K562 (cell line): ENCODE measurements at regions not wholly inside any gene's neighbourhood (a gene's known extent, or its start where the extent isn't known, plus 50 kb on each side); places are given as distances from the start of the nearest gene placed in this dataset.

ENCODE experiments used
- MTA2 ChIP-seq: fragments of 450-650 bp; IDR thresholded peaks from 2 replicates; pipeline ENCODE4 v1.6.1; 2016; ENCODE audit warnings: low read depth
- ZNF212 ChIP-seq: fragments of 450-650 bp; formaldehyde crosslinking; IDR thresholded peaks from 2 replicates; pipeline ENCODE4 v1.4.0; 2020; ENCODE audit warnings: mild to moderate bottlenecking
- ZZZ3 ChIP-seq: fragments of 450-650 bp; IDR thresholded peaks from 2 replicates; pipeline ENCODE4 v1.6.1; 2016; ENCODE audit warnings: antibody characterized with exemption, mild to moderate bottlenecking, moderate library complexity
- TF ChIP-seq, protein P1 (sequence below): sonication (generic); formaldehyde crosslinking; IDR thresholded peaks from 2 replicates; pipeline ENCODE4 v1.8.1; 2023; ENCODE audit warnings: mild to moderate bottlenecking, missing genetic modification reagents

DNA sequence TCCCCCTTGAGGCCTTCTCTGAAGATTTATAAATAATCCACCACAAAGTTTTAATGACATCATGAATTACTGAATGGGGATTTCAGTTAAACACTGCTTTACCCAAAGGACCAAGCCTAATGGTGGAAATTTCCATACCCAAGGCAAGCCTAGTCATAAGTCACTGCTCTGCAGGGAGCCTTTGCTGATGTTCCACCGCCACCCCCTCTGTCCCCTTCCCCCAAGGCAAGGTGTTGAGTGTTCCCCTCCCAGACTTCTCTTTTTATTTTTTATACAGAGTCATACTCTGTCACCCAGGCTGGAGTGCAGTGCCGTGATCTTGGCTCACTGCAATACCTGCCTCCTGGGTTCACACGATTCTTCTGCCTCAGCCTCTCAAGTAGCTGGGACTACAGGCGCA, 76.4 kb upstream of the FUNDC1 start:
- TF ChIP-seq MTA2: no peak
- no peak for TF ChIP-seq ZNF212 (CRISPR knock-in tag)
- TF ChIP-seq, protein P1, sequence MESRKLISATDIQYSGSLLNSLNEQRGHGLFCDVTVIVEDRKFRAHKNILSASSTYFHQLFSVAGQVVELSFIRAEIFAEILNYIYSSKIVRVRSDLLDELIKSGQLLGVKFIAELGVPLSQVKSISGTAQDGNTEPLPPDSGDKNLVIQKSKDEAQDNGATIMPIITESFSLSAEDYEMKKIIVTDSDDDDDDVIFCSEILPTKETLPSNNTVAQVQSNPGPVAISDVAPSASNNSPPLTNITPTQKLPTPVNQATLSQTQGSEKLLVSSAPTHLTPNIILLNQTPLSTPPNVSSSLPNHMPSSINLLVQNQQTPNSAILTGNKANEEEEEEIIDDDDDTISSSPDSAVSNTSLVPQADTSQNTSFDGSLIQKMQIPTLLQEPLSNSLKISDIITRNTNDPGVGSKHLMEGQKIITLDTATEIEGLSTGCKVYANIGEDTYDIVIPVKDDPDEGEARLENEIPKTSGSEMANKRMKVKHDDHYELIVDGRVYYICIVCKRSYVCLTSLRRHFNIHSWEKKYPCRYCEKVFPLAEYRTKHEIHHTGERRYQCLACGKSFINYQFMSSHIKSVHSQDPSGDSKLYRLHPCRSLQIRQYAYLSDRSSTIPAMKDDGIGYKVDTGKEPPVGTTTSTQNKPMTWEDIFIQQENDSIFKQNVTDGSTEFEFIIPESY (CRISPR knock-in tag): no peak
- no peak for TF ChIP-seq ZZZ3
